SK-N-SH (cell line): ENCODE measurements at regions not wholly inside any gene's neighbourhood (a gene's known extent, or its start where the extent isn't known, plus 50 kb on each side); places are given as distances from the start of the nearest gene placed in this dataset.
A peak's percentile ranks its signal among the peaks of the same experiment; 100 is the strongest.
"Not testable (repeated sequence)": the region's sequence is repeated elsewhere in the genome, so short reads cannot be mapped to it uniquely, and the experiment has no call there.

ENCODE experiments used
- CTCF ChIA-PET: fragments of 300-600, 350-600 bp; formaldehyde crosslinking; extraction: SDS; loops from one replicate; lab custom pipeline; 2021; lab: Yijun Ruan, JAX
- POLR2A ChIA-PET: fragments of 350-600 bp; sonication (Branson Sonifier 250); formaldehyde crosslinking; extraction: SDS; loops from one replicate; lab custom pipeline; 2020; ENCODE audit warnings: antibody characterized with exemption, inconsistent platforms; lab: Yijun Ruan, JAX
- DNase-seq: peaks from one replicate; pipeline ENCODE4 v3.0.0; 2012
- H2AFZ ChIP-seq: fragments of 200-600 bp; sonication (generic); 2 replicates; pipeline ENCODE4 v1.8.1; 2016; ENCODE audit warnings: antibody characterized with exemption, mild to moderate bottlenecking, low read depth
- H3F3A ChIP-seq: fragments of 200-600 bp; sonication (generic); replicated peaks from 2 replicates; pipeline ENCODE3; 2016; ENCODE audit warnings: antibody characterized with exemption, mild to moderate bottlenecking; ENCODE audit not compliant: insufficient read depth
- H3K27ac ChIP-seq, 2 experiments: fragments of 200-500 bp in 1 of 2; fragments of 200-600 bp in 1 of 2; sonication (Bioruptor generic) in 1 of 2; sonication (generic), shearing (Covaris generic) in 1 of 2; 2 replicates each; pipeline versions ENCODE4 v1.5.1 to v1.6.1; 2014 to 2016; ENCODE audit warnings: low read depth in 2 of 2, inconsistent platforms in 1 of 2, low read length in 1 of 2, mild to moderate bottlenecking in 1 of 2, mixed read lengths in 1 of 2
- H3K27me3 ChIP-seq: fragments of 200-600 bp; sonication (generic), shearing (Covaris generic); 2 replicates; pipeline ENCODE4 v1.6.1; 2016; ENCODE audit warnings: mixed run types; ENCODE audit not compliant: insufficient read depth
- H3K36me3 ChIP-seq, 2 experiments: fragments of 200-500 bp in 1 of 2; fragments of 200-600 bp in 1 of 2; sonication (Bioruptor generic) in 1 of 2; sonication (generic) in 1 of 2; replicated peaks in 1 of 2; 2 replicates each; pipeline versions ENCODE3 to v1.5.1; 2014 to 2016; ENCODE audit warnings: low read length in 1 of 2, mild to moderate bottlenecking in 1 of 2; ENCODE audit not compliant: insufficient read depth in 2 of 2, control insufficient read depth in 1 of 2
- H3K4me1 ChIP-seq, 2 experiments: fragments of 200-500 bp in 1 of 2; fragments of 200-600 bp in 1 of 2; sonication (Bioruptor generic) in 1 of 2; sonication (generic), shearing (Covaris generic) in 1 of 2; 2 replicates each; pipeline versions ENCODE4 v1.5.1 to v1.6.1; 2014 to 2016; ENCODE audit warnings: low read depth in 1 of 2, low read length in 1 of 2, mixed run types in 1 of 2; ENCODE audit not compliant: insufficient read depth in 2 of 2, control insufficient read depth in 1 of 2
- H3K4me2 ChIP-seq: fragments of 200-600 bp; sonication (generic), shearing (Covaris generic); 2 replicates; pipeline ENCODE4 v1.6.1; 2017; ENCODE audit warnings: mixed run types
- H3K4me3 ChIP-seq, 2 experiments: fragments of 200-500 bp in 1 of 2; fragments of 200-600 bp in 1 of 2; sonication (Bioruptor generic) in 1 of 2; sonication (generic), shearing (Covaris generic) in 1 of 2; 2 replicates each; pipeline versions ENCODE4 v1.5.1 to v1.8.1; 2014 to 2016; ENCODE audit warnings: low read depth in 2 of 2, inconsistent platforms in 1 of 2, low read length in 1 of 2, mild to moderate bottlenecking in 1 of 2, mixed read lengths in 1 of 2, moderate library complexity in 1 of 2
- H3K79me2 ChIP-seq: fragments of 200-600 bp; sonication (generic); 2 replicates; pipeline ENCODE4 v1.8.1; 2017; ENCODE audit warnings: mild to moderate bottlenecking; ENCODE audit not compliant: insufficient read depth
- H3K9ac ChIP-seq: fragments of 200-600 bp; sonication (generic); 2 replicates; pipeline ENCODE4 v1.6.1; 2017; ENCODE audit warnings: mixed run types
- H3K9me2 ChIP-seq: fragments of 200-600 bp; sonication (generic); 2 replicates; pipeline ENCODE4 v1.6.1; 2017; ENCODE audit warnings: mixed run types
- H3K9me3 ChIP-seq: fragments of 200-600 bp; sonication (generic); 2 replicates; pipeline ENCODE4 v1.6.1; 2017; ENCODE audit warnings: mixed run types, mild to moderate bottlenecking, moderate library complexity
- H4K20me1 ChIP-seq: fragments of 200-600 bp; sonication (generic); 2 replicates; pipeline ENCODE4 v1.6.1; 2017; ENCODE audit warnings: mild to moderate bottlenecking, mixed run types; ENCODE audit not compliant: insufficient read depth
- CTCF ChIP-seq: fragments of 200-600 bp; sonication (generic); IDR thresholded peaks from 2 replicates; pipeline ENCODE4 v1.6.1; 2017; ENCODE audit warnings: antibody characterized with exemption, mild to moderate bottlenecking, moderate library complexity
- EP300 ChIP-seq, 2 experiments: IDR thresholded peaks; 2 replicates each; pipeline versions ENCODE4 v1.4.0 to v1.6.1; 2012; ENCODE audit warnings: borderline replicate concordance in 1 of 2, low read depth in 1 of 2, low read length in 1 of 2
- FOXJ3 ChIP-seq: sonication (generic); formaldehyde crosslinking; IDR thresholded peaks from 2 replicates; pipeline ENCODE4 v1.5.1; 2020; ENCODE audit warnings: mild to moderate bottlenecking, missing genetic modification reagents
- FOXM1 ChIP-seq: IDR thresholded peaks from 2 replicates; pipeline ENCODE4 v1.4.0; 2012; ENCODE audit warnings: low read depth, mild to moderate bottlenecking
- GATA2 ChIP-seq: sonication (generic); formaldehyde crosslinking; IDR thresholded peaks from 2 replicates; pipeline ENCODE4 v1.5.0; 2020; ENCODE audit warnings: mild to moderate bottlenecking, missing genetic modification reagents
- NRF1 ChIP-seq: IDR thresholded peaks from 2 replicates; pipeline ENCODE4 v1.6.1; 2012; ENCODE audit warnings: low read depth, mild to moderate bottlenecking, low read length
- RCOR1 ChIP-seq: fragments of 150-350 bp; IDR thresholded peaks from 2 replicates; pipeline ENCODE4 v1.6.1; 2017; ENCODE audit warnings: antibody characterized with exemption, low read length
- RXRA ChIP-seq: IDR thresholded peaks from 2 replicates; pipeline ENCODE4 v1.4.0; 2012; ENCODE audit warnings: low read depth, mild to moderate bottlenecking, borderline replicate concordance
- WGBS: methylation state at CpG from one replicate; pipeline ENCODE4 v1.1.6; 2017; ENCODE audit warnings: low lambda C conversion rate; 5-methylcytosine and 5-hydroxymethylcytosine counted together

GRCh38 chr7:109905368-109906065, 1185.4 kb upstream of the LRRN3 start:
- DNase-seq, POLR2A ChIA-PET, H4K20me1 ChIP-seq: not testable (repeated sequence)

GRCh38 chr7:109915670-109916069, 1175.3 kb upstream of the LRRN3 start:
- H3K27me3 ChIP-seq: no peaks in the 10 kb centered on the region
- H3K27ac ChIP-seq: no peak overlapping the region
- 46% methylated on average over 3 of the region's 3 CpGs for WGBS
- ChIA-PET CTCF (no interaction called here), POLR2A (no interaction called here)
- H3K9me3 ChIP-seq: peaks cover 3% of the 10 kb centered on the region; the same call in 1 of the 2 replicates
- H2AFZ ChIP-seq: no peak overlapping the region
- no peak for TF ChIP-seq RXRA
- TF ChIP-seq CTCF: no peak
- no peak for TF ChIP-seq FOXM1
- TF ChIP-seq FOXJ3 (CRISPR knock-in tag): no peak
- TF ChIP-seq NRF1: no peak
- TF ChIP-seq EP300 (IDR thresholded peaks at IDR 0.05; ENCODE audit: borderline replicate concordance in 1 of 2, low read depth in 1 of 2, low read length in 1 of 2): no peak
- no peaks in the 10 kb centered on the region for H3F3A ChIP-seq
- H3K4me3 ChIP-seq: no peak overlapping the region
- no peaks in the 10 kb centered on the region for H3K79me2 ChIP-seq
- H3K9me2 ChIP-seq: no peaks in the 10 kb centered on the region
- no peaks in the 10 kb centered on the region for H4K20me1 ChIP-seq
- H3K4me1 ChIP-seq: no peaks in the 10 kb centered on the region
- no peak for DNase-seq
- H3K4me2 ChIP-seq: no peak overlapping the region
- no peaks in the 10 kb centered on the region for H3K36me3 ChIP-seq
- no peak overlapping the region for H3K9ac ChIP-seq

More at GRCh38 chr7:109905368-109906065, 1185.4 kb upstream of the LRRN3 start:
- H3K9ac ChIP-seq, H3K27me3 ChIP-seq, H3K36me3 ChIP-seq, H3K4me1 ChIP-seq, H3F3A ChIP-seq, H2AFZ ChIP-seq, H3K4me3 ChIP-seq, H3K79me2 ChIP-seq, H3K9me3 ChIP-seq, CTCF ChIA-PET, H3K9me2 ChIP-seq, H3K27ac ChIP-seq, H3K4me2 ChIP-seq: not testable (repeated sequence)
- 54% methylated on average over 16 of the region's 21 CpGs for WGBS

- ChIA-PET CTCF (no interaction called here), POLR2A (no interaction called here)
- DNase-seq: peak; percentile 37
- Histone ChIP-seq H3K4me3 (no peak overlapping the region), H3K36me3 (no peaks in the 10 kb centered on the region), H2AFZ (no peak overlapping the region), H3K4me1 (no peaks in the 10 kb centered on the region; a peak in 1 of 4 replicates), H3K27me3 (no peaks in the 10 kb centered on the region), H3F3A (no peaks in the 10 kb centered on the region), H3K4me2 (no peak overlapping the region), H4K20me1 (no peaks in the 10 kb centered on the region), H3K9ac (no peak overlapping the region), H3K79me2 (no peaks in the 10 kb centered on the region), H3K9me2 (no peaks in the 10 kb centered on the region), H3K9me3 (peaks cover 9% of the 10 kb centered on the region; the same call in 1 of the 2 replicates), H3K27ac (no peak overlapping the region; a peak in 1 of 4 replicates)
- 21% methylated on average over 2 of the region's 2 CpGs for WGBS
- TF ChIP-seq CTCF (no peak), RCOR1 (peak; percentile 32; the same call in 1 of the 2 replicates), RXRA (no peak), EP300 (IDR thresholded peaks at IDR 0.05; ENCODE audit: borderline replicate concordance in 1 of 2, low read depth in 1 of 2, low read length in 1 of 2) (peak in 1 of 2 experiments; percentile 71; a peak in 1 of 4 replicates), GATA2 (CRISPR knock-in tag) (peak; percentile 70)
Observed at GRCh38 chr7:109926738-109927137, 1164.2 kb upstream of the LRRN3 start.
